ENCODE measurements at regions not wholly inside any gene's neighbourhood (a gene's known extent, or its start where the extent isn't known, plus 50 kb on each side); places are given as distances from the start of the nearest gene placed in this dataset.

DNA sequence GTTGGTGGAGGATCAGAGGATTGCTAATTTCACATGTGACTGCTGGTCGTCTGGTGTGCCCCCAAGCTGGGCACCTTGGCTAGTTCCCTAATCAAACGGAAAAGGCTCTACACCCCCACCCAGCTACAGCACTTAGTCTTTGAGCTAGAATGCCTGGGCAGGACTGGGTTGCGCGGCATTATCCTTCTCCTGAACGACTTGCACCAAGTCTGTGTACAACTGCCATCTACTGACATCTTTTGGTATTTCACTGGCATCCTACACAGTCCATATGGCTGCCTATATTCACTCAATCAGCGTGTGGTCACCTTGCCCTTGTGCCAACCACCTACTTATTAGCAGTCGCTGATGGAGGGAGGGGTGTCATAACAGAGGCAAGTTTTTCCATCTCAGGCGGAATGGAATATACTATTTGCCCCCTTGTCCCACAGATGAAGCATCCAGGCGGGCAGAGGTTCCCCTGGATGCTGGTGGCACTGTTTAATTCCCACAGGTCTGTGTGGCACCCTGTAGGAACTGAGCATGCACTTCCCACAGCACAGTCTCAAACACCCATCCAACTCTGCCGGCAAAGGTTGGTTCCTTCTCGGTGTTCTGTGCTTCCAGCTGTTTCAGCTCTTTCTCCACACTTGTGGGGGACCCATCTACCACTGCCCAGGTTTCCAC, 150.1 kb downstream of the OSTF1 start:
- TF ChIP-seq, protein P1, sequence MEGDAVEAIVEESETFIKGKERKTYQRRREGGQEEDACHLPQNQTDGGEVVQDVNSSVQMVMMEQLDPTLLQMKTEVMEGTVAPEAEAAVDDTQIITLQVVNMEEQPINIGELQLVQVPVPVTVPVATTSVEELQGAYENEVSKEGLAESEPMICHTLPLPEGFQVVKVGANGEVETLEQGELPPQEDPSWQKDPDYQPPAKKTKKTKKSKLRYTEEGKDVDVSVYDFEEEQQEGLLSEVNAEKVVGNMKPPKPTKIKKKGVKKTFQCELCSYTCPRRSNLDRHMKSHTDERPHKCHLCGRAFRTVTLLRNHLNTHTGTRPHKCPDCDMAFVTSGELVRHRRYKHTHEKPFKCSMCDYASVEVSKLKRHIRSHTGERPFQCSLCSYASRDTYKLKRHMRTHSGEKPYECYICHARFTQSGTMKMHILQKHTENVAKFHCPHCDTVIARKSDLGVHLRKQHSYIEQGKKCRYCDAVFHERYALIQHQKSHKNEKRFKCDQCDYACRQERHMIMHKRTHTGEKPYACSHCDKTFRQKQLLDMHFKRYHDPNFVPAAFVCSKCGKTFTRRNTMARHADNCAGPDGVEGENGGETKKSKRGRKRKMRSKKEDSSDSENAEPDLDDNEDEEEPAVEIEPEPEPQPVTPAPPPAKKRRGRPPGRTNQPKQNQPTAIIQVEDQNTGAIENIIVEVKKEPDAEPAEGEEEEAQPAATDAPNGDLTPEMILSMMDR (IDR thresholded peaks at IDR 0.05) = peak; percentile 34
- TF ChIP-seq EZH2 (IDR thresholded peaks at IDR 0.05; ENCODE audit: borderline replicate concordance, insufficient read depth, low read depth, low read length, poor library complexity, severe bottlenecking) = no peak

All from B cell (primary cell).